ENCODE measurements at regions not wholly inside any gene's neighbourhood (a gene's known extent, or its start where the extent isn't known, plus 50 kb on each side); places are given as distances from the start of the nearest gene placed in this dataset.

- Mint-ChIP-seq H3K4me1 (no peaks in the 10 kb centered on the region), H3K36me3 (no peaks in the 10 kb centered on the region)
- no peak for ATAC-seq
Measured at GRCh38 chr5:99122976-99123375, 194.2 kb upstream of the CHD1 start.

GRCh38 chr5:99119326-99119725 is 190.5 kb upstream of the CHD1 start:
- Mint-ChIP-seq H3K4me1 (no peaks in the 10 kb centered on the region), H3K36me3 (no peaks in the 10 kb centered on the region), H3K4me3 (no peak overlapping the region), H3K9me3 (no peaks in the 10 kb centered on the region), H3K27ac (no peak overlapping the region)
- no peak for DNase-seq (ENCODE audit: low spot score in 2 of 2)
- ATAC-seq, result no peak

More at GRCh38 chr5:99122976-99123375, 194.2 kb upstream of the CHD1 start:
- DNase-seq (ENCODE audit: low spot score in 2 of 2), result no peak
- no peaks in the 10 kb centered on the region for H3K9me3 Mint-ChIP-seq
- no peak overlapping the region for H3K27ac Mint-ChIP-seq
- no peak overlapping the region for H3K4me3 Mint-ChIP-seq

GRCh38 chr5:99116526-99116925 is 187.7 kb upstream of the CHD1 start:
- no peaks in the 10 kb centered on the region for H3K9me3 Mint-ChIP-seq

GRCh38 chr5:99109894-99110293 is 181.1 kb upstream of the CHD1 start:
- DNase-seq (ENCODE audit: low spot score in 2 of 2), result no peak
- Mint-ChIP-seq H3K4me1 (no peaks in the 10 kb centered on the region), H3K36me3 (no peaks in the 10 kb centered on the region), H3K27ac (no peak overlapping the region), H3K4me3 (no peak overlapping the region), H3K9me3 (no peaks in the 10 kb centered on the region)
- no peak for ATAC-seq

More at GRCh38 chr5:99116526-99116925, 187.7 kb upstream of the CHD1 start:
- H3K4me3 Mint-ChIP-seq, result no peak overlapping the region
- no peaks in the 10 kb centered on the region for H3K36me3 Mint-ChIP-seq
- ATAC-seq (no peak), DNase-seq (ENCODE audit: low spot score in 2 of 2) (no peak)
- H3K4me1 Mint-ChIP-seq, result no peaks in the 10 kb centered on the region
- H3K27ac Mint-ChIP-seq, result no peak overlapping the region

- Mint-ChIP-seq H3K9me3 (no peaks in the 10 kb centered on the region), H3K4me3 (no peak overlapping the region), H3K36me3 (no peaks in the 10 kb centered on the region), H3K4me1 (no peaks in the 10 kb centered on the region), H3K27ac (no peak overlapping the region)
- DNase-seq (ENCODE audit: low spot score in 2 of 2) (no peak), ATAC-seq (no peak)
Measured at GRCh38 chr5:99105216-99105615, 176.4 kb upstream of the CHD1 start.

GRCh38 chr5:99104538-99105132 is 175.8 kb upstream of the CHD1 start:
- no peaks in the 10 kb centered on the region for H3K9me3 Mint-ChIP-seq
- H3K36me3 Mint-ChIP-seq, result no peaks in the 10 kb centered on the region
- ATAC-seq (no peak), DNase-seq (ENCODE audit: low spot score in 2 of 2) (no peak)
- H3K27ac Mint-ChIP-seq, result no peak overlapping the region
- no peak overlapping the region for H3K4me3 Mint-ChIP-seq
- no peaks in the 10 kb centered on the region for H3K4me1 Mint-ChIP-seq

GRCh38 chr5:99102073-99102697 is 173.4 kb upstream of the CHD1 start:
- no peak overlapping the region for H3K27ac Mint-ChIP-seq
- H3K4me3 Mint-ChIP-seq, result no peak overlapping the region
- no peaks in the 10 kb centered on the region for H3K36me3 Mint-ChIP-seq
- no peaks in the 10 kb centered on the region for H3K9me3 Mint-ChIP-seq
- ATAC-seq, result peak; percentile 51
- no peak for DNase-seq (ENCODE audit: low spot score in 2 of 2)
- H3K4me1 Mint-ChIP-seq, result no peaks in the 10 kb centered on the region

GRCh38 chr5:99099691-99100090 is 170.9 kb upstream of the CHD1 start:
- H3K36me3 Mint-ChIP-seq, result no peaks in the 10 kb centered on the region
- no peaks in the 10 kb centered on the region for H3K9me3 Mint-ChIP-seq
- DNase-seq (ENCODE audit: low spot score in 2 of 2) (no peak), ATAC-seq (no peak)
- no peaks in the 10 kb centered on the region for H3K4me1 Mint-ChIP-seq
- H3K27ac Mint-ChIP-seq, result no peak overlapping the region
- no peak overlapping the region for H3K4me3 Mint-ChIP-seq

- no peaks in the 10 kb centered on the region for H3K36me3 Mint-ChIP-seq
- no peaks in the 10 kb centered on the region for H3K4me1 Mint-ChIP-seq
- ATAC-seq (no peak), DNase-seq (ENCODE audit: low spot score in 2 of 2) (no peak)
- H3K9me3 Mint-ChIP-seq, result no peaks in the 10 kb centered on the region
- H3K27ac Mint-ChIP-seq, result no peak overlapping the region
- no peak overlapping the region for H3K4me3 Mint-ChIP-seq
Measured at GRCh38 chr5:99089822-99090549, 161.2 kb upstream of the CHD1 start.

- ATAC-seq (no peak), DNase-seq (ENCODE audit: low spot score in 2 of 2) (no peak)
- H3K36me3 Mint-ChIP-seq, result no peaks in the 10 kb centered on the region
- no peak overlapping the region for H3K27ac Mint-ChIP-seq
- H3K4me3 Mint-ChIP-seq, result no peak overlapping the region
- H3K4me1 Mint-ChIP-seq, result no peaks in the 10 kb centered on the region
- H3K9me3 Mint-ChIP-seq, result no peaks in the 10 kb centered on the region
Measured at GRCh38 chr5:99088309-99088708, 159.5 kb upstream of the CHD1 start.

GRCh38 chr5:99083197-99083596 is 154.4 kb upstream of the CHD1 start:
- no peak for ATAC-seq
- Mint-ChIP-seq H3K4me3 (no peak overlapping the region), H3K27ac (no peak overlapping the region), H3K36me3 (no peaks in the 10 kb centered on the region), H3K9me3 (no peaks in the 10 kb centered on the region), H3K4me1 (no peaks in the 10 kb centered on the region)
- no peak for DNase-seq (ENCODE audit: low spot score in 2 of 2)

GRCh38 chr5:99081711-99082110 is 152.9 kb upstream of the CHD1 start:
- Mint-ChIP-seq H3K36me3 (no peaks in the 10 kb centered on the region), H3K4me1 (no peaks in the 10 kb centered on the region), H3K9me3 (no peaks in the 10 kb centered on the region), H3K27ac (no peak overlapping the region), H3K4me3 (no peak overlapping the region)
- DNase-seq (ENCODE audit: low spot score in 2 of 2), result no peak
- ATAC-seq, result no peak

GRCh38 chr5:99076723-99077640 is 148.2 kb upstream of the CHD1 start:
- no peak overlapping the region for H3K27ac Mint-ChIP-seq
- no peak for ATAC-seq

GRCh38 chr5:99072846-99073245 is 144.0 kb upstream of the CHD1 start:
- DNase-seq (ENCODE audit: low spot score in 2 of 2) (no peak), ATAC-seq (no peak)
- Mint-ChIP-seq H3K36me3 (no peaks in the 10 kb centered on the region), H3K9me3 (peaks cover 2% of the 10 kb centered on the region), H3K4me1 (no peaks in the 10 kb centered on the region), H3K27ac (no peak overlapping the region), H3K4me3 (no peak overlapping the region)

More at GRCh38 chr5:99076723-99077640, 148.2 kb upstream of the CHD1 start:
- no peak for DNase-seq (ENCODE audit: low spot score in 2 of 2)
- Mint-ChIP-seq H3K4me1 (no peaks in the 10 kb centered on the region), H3K36me3 (no peaks in the 10 kb centered on the region), H3K9me3 (no peaks in the 10 kb centered on the region), H3K4me3 (no peak overlapping the region)

- no peak for ATAC-seq
- no peak overlapping the region for H3K4me3 Mint-ChIP-seq
- no peaks in the 10 kb centered on the region for H3K4me1 Mint-ChIP-seq
- H3K9me3 Mint-ChIP-seq, result peaks cover 2% of the 10 kb centered on the region
- no peak overlapping the region for H3K27ac Mint-ChIP-seq
- no peak for DNase-seq (ENCODE audit: low spot score in 2 of 2)
- H3K36me3 Mint-ChIP-seq, result no peaks in the 10 kb centered on the region
Measured at GRCh38 chr5:99070822-99071221, 142.0 kb upstream of the CHD1 start.
